ENCODE measurements at regions not wholly inside any gene's neighbourhood (a gene's known extent, or its start where the extent isn't known, plus 50 kb on each side); places are given as distances from the start of the nearest gene placed in this dataset.

DNA sequence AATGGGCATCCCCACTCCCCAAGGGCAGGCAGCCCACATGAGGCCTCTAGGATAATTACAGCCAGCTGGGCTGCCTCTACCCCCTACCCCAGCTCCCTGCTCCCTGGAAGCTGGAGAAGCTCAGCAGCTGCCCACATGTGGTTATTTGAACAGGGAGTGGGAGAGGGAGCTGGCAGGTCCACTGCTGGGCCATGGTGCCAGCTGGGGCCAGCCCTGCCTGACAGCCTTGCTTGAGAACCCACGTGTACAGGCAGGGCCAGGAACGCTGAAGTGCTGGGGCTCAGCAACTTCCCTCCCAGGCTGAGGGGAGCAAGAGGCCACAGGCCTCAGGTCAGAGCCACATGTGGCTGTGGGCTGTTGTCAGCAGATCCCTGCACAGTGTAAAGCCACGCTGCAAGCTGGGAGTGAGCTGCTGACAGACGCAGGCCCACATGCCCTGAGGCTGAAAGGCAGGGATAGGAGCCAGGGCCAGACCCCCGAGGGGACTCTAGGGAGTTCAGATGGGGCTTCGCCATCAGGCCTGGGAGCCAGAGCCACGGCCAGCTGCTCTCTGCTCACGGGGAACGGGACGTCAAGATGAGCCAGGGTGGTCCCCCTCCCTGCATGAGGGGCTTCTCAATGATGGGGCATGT is 129.0 kb downstream of the SYF2 start:
- no peak for DNase-seq

GRCh38 chr1:25100151-25100833 is 132.0 kb downstream of the SYF2 start:
- no peak for DNase-seq

DNA sequence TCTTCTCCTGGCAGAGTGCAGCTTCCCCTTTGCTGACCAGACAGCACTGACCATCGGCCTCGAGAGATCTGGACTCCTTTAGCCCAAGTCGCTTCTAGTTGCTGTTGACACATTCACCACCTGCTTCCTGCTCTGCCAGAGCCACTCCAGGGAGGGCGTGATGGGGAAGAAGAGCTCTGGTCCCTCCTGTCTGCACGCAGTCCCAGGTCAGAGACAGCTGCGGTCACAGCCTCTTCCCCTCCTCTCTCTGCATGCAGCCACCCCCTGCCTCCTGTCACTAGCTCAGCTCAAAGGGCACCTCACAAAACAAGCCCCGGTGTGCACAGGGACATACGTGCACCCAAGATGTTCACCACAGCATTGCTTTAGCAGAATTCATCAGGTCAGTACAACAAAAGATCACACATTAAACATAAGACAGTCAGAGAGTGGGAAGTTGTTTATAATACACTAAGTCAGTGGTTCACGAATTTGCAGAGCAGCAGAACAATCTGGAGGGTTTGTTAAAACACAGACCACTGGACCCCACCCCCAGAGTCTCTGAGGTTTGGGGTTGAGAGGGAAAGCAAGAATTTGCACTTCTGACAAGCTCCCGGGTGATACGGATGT is 132.9 kb downstream of the SYF2 start:
- DNase-seq, result peak; percentile 47 to 56

DNA sequence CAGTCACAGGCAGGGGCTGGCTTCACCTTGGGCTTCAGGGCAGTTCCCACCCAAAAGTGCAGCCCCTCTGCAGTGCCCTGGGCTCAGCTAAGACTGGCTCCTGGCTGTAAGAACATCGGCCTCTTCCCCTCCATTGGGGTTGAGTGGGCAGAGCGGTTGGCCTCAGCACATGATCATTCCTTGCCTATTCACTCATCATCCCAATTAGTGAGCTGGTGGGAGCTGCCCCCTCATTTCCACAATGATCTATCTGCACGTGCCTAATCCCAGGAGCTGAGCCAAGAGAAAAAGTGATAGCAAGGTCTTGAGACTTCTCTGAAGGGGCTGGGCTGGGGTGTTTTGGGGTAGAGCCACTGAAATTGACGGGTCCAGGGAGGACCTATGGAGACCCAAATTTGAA is 133.6 kb downstream of the SYF2 start:
- DNase-seq, result no peak

GRCh38 chr1:25096307-25097150 is 135.8 kb downstream of the SYF2 start:
- no peak for DNase-seq

GRCh38 chr1:25095635-25096200 is 136.6 kb downstream of the SYF2 start:
- no peak for DNase-seq

DNA sequence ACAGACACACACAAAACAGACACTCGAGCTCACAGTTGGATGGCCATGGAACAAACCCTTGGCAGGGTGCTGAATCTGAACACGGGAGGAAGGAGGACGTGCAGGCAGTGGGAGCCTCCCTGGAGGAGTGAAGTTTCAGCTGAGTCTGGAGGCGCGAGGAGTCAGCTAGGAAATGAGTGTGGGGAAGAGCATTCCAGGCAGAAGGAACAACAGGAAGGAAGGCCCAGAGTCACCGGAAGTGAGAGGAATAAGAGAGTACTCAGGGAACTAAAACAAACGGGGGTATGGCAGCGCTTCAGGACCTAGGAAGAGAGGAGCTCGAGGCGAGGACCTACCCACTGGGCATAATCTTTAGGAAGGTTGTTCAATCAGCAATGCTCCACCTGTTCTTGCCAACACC is 137.3 kb downstream of the SYF2 start:
- DNase-seq, result no peak

DNA sequence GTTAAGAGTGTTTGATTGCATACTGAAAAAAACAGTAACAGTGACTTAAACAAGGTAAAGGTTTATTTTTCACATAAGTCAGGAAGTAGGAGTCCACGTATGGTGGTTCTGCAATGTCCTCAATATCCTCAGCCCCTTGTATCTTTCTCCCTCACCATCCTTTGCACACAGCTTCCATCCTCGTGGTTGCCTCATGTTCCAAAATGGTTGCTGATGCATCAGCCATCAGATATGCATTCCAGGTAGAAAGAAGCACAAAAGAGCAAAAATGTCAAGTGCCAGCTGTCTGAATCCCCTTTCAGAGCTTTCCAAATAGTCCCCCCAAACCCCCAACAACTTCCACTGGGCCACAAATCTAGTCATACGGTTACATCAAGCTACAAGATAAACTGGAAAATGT is 138.1 kb downstream of the SYF2 start:
- DNase-seq, result no peak

GRCh38 chr1:25091658-25092057 is 140.6 kb downstream of the SYF2 start:
- no peak for DNase-seq

GRCh38 chr1:25090707-25091422 is 141.4 kb downstream of the SYF2 start:
- DNase-seq, result no peak

DNA sequence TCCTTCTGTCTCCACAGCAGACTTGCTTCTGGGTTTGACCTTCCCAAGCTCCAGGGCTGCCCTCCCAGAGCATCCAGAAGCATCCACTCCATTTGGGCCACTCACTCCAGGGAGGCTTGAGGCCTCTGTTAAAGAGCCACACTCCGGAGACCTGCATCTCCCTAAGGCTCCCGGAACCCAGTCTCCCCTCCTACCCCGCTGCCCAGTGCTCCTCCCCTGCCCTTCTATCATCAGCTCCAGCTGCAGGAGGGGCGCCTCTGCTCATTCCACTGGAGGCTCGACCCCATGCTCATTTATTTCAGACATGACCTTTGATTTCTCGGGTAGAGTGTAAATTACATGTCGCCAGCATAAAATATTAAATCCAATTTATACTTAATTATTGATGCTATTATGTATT is 142.5 kb downstream of the SYF2 start:
- DNase-seq, result no peak

DNA sequence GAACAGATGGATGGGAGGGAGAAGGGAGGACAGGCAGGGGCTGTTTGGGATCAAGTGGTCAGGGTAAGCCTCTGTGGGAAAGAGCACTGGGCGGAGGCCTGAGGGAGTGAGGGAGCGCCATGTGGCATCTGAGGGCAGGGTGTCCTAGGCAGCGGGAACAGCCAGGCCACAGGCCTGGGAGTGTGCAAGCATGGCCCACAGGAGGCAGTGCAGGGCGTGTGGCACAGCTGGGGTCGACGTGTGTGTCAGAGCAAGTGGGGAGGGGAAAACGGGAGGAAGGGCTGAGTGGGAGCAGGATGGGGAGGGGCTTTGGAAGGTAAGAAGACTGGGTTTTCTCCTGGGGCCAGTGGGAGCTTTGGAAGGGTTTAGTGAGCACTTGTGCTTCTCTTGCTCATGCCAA is 143.4 kb downstream of the SYF2 start:
- DNase-seq, result no peak

DNA sequence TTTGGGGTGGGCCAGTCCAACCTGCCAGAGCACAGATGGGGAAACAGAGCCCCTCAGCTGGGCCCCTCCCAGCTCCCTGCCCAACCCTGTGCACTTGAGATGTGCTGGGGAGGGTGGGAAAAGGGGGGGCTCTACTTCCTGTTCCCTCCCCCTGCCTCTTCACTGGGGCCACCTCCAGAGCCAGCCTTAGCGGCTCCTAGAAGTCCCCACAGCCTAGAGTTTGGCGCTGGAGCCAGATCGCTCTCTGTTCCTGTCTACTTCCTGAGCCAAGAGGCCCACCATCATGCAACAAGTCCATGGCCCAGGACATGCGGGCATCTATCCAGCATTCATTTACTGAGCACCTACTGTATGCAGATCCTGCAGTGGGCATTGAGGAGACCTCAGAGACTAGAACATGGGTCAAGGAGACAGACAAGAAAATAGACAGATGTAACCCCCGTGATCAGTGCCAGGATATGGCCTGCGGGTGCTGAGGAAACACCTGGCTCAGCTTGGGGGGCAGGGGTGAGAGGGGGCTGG is 144.1 kb downstream of the SYF2 start:
- no peak for DNase-seq

GRCh38 chr1:25086518-25087079 is 145.7 kb downstream of the SYF2 start:
- no peak for DNase-seq

DNA sequence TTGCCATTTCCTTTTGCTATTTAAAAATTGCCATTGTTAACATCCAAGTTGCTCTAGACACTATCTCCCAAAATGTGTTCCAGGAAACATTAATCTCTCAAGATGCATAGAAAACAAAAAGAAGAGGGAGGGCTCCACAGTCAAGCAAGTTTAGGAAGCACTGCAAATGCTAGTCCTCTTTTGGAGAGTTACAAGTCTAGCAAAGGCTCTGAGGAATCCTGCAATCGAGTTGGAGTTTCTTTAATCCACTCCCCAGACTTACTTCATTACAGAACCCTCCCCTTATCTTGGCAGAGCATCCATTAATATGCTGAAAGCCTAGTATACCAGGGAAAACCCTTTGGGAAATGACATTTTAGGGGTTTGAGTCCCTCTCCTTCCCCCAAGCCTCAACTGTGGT is 147.9 kb downstream of the SYF2 start:
- no peak for DNase-seq

GRCh38 chr1:25083481-25084345 is 148.6 kb downstream of the SYF2 start:
- no peak for DNase-seq

DNA sequence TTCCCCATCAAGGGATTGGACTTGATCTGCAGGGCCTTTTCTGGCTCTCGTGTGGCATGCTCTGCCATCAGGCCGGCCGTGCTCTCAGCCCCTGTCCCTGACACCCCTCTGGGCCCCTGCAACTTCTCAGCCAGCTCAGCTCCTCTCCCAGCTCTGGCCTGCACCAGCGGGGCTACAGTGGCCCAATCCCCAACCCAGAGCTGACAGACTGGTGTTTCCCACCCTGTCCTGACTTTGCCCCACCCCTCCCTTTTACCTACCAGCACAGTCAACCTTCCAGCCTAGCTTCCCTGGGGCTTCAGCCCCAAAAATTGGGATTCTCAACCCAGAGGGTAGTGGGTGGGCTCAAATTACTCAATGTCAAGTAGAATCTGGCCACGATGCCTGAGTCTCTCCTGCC is 149.3 kb downstream of the SYF2 start:
- no peak for DNase-seq

DNA sequence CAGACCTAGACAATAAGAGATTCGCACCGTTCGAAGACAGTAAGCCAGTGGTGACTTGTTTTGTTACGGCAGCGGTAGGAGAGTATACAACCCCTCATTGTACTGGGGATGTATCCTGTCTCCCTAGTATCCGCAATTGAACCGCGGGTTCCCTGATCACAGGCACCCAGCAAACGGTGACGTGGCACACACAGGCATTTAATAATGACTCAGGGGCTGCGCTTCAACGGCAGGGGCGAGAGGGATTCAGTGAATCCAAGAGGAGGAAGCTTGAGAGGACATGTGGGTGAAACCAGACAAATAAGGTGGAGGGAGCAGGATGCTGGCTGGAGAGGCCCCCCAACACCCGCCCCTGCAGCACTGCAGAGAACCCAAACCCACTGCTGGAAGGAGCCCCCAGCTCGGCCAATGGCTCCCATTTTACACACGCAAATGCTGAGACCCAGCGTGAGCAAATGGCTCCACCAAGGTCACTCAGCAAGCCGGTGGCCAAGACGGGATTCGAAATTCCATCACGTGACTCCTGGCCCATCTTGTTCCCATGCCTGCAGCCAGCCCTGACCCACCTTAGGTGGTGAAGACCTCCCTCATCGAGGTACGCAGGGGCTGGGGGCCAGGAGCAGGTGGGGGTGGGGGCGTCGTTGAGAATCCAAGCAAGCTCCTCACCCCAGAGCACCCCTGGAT is 149.9 kb downstream of the SYF2 start:
- no peak for DNase-seq

GRCh38 chr1:25081496-25081895 is 150.8 kb downstream of the SYF2 start:
- DNase-seq, result no peak
